ENCODE measurements at regions not wholly inside any gene's neighbourhood (a gene's known extent, or its start where the extent isn't known, plus 50 kb on each side); places are given as distances from the start of the nearest gene placed in this dataset.
"Not testable (repeated sequence)": the region's sequence is repeated elsewhere in the genome, so short reads cannot be mapped to it uniquely, and the experiment has no call there.

DNA sequence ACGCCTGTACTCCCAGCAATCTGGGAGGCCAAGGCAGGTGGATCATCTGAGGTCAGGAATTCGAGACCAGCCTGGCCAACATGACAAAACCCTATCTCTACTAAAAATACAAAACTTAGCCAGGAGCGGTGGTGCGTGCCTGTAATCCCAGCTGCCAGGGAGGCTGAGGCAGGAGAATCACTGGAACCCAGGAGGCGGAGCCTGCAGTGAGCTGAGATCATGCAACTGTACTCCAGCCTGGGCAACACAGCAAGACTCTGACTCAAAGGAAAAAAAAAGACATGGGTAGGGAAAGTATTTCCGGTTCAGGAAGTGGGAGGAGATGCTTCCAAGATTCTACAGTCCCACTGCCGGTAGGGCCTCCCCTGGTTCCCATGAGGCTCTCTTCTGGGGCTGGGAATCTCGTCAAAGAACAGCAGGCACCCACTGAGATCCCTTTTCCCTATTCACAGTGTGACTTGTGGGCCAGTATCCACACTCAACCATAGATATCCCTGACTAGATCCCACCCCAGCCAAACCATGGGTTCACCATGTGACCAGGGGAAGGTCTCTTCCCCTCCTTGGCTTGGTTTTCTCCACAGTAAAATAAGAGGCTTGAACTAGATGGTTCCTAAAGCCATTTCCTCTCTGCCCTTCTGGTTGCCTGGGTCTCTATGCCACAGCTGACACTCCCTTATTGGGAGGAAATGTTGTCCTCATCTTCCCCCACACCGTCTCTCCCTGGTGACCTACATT lies 443.3 kb downstream of the BUD13 start:
- no peak for ATAC-seq

DNA sequence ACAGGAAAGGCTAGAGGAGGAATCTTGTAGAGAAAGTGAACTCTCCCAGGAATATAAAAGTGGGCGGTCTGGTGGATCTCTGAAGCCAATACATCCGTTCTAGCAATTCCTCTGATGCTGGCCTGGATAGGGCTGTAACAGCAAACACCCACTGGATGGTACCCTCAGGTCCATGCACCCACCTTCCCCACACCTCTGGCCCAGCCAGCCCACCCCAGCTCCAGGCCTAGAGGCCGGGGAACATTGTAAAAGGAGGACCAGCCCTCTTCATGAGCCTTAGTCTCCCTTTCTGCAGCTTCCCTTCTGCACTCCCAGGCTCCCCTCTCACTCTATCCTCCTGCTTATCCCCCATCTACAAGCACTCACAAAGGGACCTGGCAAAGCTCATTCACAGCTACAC lies 443.9 kb downstream of the BUD13 start:
- ATAC-seq: no peak

DNA sequence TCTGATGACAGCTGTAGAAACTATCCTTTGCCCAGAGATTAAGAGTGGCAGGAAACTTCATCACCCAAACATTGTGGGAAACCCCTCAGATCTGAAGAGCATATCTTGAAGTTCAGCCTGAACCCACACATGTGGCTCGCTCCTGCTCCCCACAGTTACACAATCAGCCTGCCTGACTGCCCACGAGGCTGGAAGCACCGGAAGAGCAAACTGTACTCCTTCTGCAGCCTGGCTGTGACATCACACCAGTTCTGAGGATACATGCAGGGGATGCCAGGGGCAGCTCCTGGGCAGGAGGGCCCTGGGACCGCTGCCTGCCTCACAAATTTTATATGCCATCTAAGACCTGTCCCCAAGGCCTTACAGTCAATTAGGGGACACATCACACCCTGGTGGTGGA lies 444.4 kb downstream of the BUD13 start:
- no peak for ATAC-seq

DNA sequence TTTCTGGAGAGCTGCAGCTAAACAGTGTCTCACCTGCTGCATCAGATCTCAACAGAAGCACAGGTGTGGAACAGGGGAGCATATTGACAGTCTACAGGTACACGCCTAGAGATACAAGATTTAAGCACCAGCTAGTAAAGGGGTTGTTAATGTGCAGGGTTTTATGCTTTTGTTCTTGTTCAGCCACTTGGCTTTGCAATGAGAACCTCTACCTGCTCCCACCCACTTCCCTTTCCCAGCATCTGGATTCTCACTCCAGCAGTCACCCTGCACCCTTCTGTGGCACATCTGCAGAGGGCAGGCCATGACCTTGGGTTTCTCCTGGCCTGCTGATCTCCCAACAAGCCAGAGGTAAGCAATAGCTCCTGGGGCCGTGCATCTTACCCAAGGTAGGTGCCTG lies 446.6 kb downstream of the BUD13 start:
- ATAC-seq: no peak

DNA sequence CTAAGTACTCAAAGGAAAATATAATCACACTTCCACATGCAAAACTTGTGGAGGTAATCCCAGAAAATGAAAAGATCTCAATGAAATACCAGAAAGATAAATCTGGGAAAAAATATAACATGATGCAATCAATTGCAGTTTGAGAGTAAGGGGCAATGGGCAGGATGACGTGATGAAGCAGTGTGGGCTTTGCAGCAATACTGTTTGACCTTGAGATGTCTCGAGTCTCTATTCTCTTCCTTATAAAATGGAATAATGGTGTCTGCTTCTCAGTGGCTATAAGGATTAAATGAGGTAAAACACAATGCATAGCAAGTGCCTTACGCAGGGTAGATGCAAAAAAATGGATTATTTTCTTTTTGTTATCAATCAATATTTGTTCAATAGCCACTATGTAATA lies 447.5 kb downstream of the BUD13 start:
- ATAC-seq: no peak

DNA sequence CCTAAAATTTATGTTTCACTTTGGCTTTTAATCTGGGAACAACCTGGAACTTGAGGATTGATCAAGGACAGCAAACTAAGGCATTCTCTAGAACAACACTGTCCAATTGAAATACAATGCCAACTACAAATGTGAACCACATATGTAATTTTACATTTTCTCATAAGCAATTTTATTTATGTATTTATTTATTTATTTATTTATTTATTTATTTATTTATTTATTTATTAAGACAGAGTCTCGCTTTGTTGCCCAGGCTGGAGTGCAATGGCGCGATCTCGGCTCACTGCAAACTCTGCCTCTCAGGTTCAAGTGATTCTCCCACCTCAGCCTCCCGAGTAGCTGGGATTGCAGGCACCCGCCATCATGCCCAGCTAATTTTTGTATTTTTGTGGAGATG lies 448.7 kb downstream of the BUD13 start:
- ATAC-seq: not testable (repeated sequence)

DNA sequence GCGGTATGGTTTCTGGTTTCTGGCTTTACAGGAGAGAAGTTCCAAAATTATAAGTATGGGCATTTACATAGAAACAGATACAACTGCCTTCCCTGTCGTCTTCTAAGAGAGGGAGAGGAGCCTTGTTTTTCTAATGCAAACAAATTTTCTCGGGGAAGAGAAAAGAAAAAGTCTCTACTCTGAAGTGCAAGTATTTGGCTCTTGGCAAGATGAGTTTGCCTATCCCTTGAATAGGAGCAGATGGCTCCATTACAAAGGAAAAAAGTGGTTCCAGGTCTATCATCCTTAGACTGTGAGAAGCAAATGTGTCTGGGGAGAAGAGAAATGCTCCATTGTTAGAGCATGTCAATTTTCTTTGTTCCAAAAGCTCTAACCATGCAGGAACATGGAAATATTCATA lies 455.6 kb downstream of the BUD13 start:
- ATAC-seq: no peak

DNA sequence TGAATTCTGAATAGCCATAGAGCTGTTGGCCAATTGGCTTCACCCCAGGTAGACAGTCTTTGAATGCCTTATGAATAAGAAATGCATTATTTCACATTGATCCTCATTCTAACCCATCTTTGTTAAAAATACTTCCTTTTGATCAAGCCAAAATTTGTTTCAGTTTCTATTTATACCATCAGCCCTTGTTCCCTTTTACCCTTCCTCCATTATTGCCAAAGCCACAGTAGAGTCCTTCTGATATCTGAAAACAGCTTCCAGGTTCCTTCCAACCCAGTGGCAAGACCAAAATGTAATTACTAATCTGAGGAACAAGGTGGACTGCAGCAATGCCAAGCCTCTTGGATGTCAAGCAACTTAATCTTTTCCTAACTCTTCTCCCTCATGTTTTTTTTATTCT lies 458.8 kb downstream of the BUD13 start:
- ATAC-seq: no peak

DNA sequence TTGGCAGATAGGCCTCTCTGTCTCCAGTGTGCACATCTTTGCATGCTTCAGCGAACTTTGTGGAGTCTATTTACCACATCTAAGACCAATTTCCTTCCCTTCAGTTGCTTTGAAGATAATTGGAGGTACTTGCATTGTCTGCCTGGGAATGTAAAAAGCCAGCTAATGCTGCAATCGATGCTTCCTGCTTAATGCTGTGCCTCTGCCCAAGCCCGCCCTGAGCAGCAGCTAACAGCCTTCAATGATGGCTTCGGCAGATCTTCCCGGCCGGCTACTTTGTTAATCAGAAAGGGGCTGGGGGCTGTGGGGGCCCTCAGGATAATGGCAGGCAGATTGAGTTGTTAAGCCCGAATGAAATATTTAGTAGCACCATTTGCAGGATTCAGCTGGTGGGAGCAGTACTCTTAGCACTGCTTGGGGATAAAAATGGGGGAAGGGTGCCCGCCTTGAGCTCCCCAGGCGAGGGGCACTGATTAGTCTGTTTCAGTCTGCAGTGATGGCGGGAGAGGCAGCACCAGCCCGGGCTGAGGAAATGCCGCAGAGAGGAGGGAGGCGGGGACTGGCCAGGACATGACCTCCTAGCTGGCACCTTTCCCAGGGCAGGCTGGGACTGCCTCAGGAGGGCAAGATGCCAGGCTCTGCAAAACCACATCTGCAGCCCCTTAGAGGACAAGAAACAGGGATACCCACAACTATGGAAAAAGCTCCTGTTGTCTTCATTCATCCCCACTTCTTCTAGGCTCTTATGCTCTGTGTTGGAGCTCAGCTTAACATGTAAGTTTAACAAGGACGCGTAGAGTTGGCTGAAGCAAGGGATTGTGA lies 460.0 kb downstream of the BUD13 start:
- peak; percentile 59 for ATAC-seq

DNA sequence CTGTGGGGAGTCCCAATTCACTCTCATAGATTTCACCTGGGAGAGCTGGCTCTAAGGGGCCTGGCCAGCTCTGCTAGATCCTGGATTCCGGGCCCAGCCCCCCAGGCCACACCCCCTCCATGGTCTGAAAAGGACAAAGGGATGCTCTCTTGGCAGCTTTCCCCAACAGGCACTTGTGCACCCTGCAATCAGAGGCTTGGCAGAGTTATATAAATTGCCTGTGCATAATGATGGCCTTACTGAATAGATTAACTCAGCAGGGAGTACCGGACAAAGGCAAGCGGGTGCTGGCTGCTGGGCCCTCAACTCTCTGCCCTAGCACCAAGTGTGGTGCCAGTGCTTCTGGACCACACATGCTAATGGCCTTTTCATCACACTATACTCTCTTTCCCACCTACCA lies 461.6 kb downstream of the BUD13 start:
- ATAC-seq: no peak

DNA sequence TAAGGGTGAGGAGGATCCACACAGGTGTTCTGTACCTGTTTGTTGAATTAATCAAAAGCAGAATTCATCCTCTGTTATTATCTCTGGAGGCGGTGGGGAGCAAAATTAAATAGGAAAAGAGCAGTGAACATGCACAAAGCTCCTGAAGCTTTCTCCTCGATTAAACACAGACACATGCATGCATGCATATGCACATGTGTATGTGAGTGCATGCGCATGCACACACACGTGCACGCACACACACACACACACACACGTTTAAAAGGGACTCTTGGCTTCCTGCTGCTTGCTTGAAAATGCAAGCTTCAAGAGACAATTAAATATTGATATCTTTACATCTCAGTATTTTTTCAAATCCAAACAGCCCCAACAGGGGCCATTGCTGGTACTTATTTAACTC lies 462.1 kb downstream of the BUD13 start:
- no peak for ATAC-seq

DNA sequence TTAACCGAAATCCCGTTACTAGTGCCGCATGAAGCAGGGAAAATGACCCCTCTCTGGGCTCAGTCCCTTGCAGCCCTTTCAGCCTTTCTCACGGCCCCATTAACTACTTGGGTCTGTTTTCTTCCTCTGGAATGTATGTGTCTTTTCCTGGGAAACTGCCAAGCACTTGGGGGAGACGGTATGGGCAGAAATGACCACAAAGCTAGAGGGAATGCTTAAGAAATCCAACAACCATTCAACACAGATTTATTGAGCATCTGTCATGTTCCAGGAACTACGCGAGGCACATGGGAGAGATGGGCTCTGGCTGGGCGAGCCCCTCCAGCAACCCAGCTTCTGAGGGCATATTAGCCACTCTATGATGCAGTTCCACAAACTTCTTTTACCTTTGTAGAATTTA lies 462.6 kb downstream of the BUD13 start:
- ATAC-seq: no peak

DNA sequence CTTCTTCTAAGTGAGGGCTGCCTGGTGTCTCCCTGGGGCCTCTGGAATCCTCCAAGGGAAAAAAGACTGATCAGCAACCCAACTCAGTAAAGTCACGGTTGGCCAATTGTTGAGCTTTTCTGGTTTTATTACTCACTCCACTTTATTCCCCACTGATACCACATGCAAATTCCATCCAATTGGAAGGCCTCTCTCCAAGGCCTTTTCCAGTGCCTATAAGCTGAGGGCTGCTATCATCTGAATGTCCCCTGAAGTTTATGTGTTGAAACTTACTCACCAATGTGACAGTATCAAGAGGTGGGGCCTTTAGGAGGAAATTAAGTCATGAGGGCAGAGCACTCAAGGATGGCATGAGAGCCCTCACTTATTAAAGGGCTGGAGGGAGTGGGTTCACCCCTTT lies 463.3 kb downstream of the BUD13 start:
- ATAC-seq: no peak

DNA sequence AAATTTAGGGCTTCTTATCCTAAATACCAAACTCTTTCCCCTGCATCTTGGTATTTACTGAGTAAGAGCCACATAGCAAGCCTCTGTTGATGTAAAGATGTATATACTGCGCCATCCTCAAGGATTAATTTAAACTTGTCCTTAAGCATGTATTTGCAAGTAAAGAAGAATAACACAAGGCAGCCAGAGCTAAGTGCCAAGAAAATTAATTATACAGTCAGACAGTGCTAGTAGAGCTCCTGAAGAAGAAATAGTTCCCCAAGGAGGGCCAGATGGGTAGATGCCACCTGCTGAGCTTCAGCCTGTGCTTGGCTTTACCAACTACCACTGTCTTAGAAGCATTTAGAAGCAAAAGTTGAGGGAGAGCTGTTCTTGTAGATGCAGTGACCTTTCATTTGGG lies 470.0 kb downstream of the BUD13 start:
- ATAC-seq: no peak

DNA sequence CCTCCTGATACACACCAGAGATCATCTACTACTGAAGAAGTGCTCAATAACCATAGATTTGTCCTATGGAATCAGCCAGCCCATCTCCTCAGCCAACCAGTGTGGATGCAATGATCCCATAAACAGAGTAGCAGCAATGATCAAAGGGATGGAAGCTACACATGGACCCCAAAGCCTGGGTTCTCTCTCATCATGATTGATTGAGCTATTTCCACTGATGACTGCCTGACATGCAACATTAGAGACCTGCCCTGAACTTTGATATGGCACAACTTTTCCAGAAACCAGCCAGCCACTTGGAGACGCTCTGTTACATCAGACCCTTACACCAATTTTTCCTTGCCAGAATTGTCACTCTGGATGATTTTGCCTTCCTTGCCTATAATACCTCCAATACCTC lies 471.6 kb downstream of the BUD13 start:
- ATAC-seq: no peak

DNA sequence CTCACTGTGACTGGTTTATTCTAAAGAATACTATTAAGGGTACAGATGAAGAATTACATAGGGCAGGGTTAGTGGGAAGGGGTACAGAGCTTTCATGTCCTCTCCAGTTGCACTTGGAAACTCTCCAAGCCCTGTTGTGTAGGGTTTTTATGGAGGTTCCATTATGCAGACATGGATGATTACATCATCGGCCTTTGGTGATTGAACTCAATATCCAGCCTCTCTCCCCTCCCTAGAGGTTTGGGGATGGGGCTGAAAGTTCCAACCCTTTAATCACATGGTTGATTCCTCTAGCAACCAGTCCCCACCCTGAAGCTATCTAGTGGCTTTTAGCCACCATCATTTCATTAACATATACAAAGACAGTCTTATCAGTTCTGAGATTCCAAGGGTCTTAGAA lies 472.6 kb downstream of the BUD13 start:
- no peak for ATAC-seq

DNA sequence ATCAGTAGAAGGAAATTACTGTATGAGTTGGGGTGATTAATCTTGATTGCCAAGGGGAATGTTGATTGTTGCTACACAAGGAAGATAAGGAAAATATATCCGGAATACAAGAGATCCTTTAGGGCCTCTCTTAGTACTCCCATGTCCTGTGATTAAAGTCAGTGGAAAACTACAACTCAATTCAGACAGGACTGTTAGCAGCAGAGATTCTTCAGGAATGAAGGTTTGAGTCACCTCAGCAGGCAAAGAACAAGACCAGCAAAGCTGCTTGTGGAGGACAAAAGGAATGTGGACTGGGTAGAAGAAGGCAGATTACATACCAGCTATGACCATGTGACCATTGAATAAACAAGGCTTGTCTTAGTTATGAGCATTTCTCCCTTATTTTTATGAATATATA lies 478.2 kb downstream of the BUD13 start:
- no peak for ATAC-seq

DNA sequence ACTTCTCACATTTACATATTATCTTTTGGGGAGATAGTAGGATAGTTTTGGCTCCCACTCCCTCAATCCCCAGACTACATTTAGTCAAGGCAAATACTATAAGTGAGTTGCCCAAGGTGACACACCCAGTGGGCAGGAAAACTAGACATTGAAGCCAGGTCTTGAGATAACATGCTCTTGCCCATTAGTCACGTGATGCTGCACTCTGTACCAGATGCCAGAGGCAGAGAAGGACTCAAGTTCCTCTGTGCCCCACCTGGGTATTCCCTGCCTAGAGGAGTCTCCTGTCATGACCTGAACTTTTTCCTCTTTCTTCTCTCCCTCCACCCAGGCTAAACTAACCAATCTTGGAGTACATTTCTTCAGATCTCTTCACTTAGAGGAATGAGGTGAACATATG lies 484.9 kb downstream of the BUD13 start:
- no peak for ATAC-seq

DNA sequence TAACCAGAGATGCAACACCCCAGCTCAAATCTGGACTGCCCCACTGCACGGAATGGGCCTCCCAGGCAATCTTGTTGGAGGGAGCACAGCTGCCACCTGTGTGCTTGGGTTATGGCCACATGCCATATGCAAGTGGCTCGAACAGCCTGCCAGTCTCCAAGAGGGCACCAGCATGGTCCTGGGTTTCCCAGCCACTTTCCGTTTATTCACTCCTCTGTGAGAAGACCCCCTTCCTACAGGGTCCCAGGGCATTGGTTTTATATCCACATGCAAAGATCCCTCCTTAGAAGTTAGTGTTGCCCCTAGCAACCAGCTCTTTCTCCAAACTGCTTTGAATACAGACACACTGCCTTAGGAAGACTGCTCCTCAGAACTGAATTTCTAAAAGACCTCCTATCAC lies 487.8 kb downstream of the BUD13 start:
- ATAC-seq: no peak

DNA sequence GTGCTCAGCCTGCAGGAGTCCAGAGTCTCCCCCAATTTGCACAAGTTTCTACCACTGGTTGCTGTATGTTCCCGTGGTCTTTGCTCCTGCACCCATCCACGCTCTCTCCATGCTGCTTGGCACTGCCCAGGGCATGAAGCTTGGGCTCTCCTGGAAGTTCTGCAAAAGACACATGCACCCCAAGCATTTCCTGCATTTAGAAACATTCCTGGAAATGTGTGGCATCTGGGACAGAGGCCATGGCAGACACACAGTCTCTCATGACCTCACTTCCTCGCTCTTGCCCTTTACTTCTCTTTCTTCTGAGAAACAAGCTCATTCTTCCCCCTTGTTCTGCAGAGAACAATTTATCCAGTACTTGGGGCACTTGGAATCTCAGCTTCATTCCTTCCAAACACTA lies 489.5 kb downstream of the BUD13 start:
- no peak for ATAC-seq

DNA sequence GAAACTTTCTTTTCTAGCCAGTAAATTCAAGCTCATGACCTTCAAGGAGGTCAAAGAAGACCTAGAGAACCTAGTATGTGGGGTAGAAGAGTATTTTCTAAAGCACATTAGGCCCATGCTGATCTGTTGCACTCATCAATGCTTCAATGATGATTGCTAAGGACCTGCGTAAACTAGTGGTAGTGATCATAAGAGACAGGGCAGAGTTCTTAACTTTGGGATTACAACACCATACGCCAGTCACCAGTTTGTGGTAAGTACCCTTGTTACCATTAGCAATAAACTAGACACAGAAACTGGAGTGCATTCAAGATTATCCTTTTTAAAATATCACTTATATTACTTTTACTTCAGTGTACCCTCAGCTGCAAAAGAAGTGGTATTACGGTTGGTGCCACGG lies 490.3 kb downstream of the BUD13 start:
- ATAC-seq: no peak

DNA sequence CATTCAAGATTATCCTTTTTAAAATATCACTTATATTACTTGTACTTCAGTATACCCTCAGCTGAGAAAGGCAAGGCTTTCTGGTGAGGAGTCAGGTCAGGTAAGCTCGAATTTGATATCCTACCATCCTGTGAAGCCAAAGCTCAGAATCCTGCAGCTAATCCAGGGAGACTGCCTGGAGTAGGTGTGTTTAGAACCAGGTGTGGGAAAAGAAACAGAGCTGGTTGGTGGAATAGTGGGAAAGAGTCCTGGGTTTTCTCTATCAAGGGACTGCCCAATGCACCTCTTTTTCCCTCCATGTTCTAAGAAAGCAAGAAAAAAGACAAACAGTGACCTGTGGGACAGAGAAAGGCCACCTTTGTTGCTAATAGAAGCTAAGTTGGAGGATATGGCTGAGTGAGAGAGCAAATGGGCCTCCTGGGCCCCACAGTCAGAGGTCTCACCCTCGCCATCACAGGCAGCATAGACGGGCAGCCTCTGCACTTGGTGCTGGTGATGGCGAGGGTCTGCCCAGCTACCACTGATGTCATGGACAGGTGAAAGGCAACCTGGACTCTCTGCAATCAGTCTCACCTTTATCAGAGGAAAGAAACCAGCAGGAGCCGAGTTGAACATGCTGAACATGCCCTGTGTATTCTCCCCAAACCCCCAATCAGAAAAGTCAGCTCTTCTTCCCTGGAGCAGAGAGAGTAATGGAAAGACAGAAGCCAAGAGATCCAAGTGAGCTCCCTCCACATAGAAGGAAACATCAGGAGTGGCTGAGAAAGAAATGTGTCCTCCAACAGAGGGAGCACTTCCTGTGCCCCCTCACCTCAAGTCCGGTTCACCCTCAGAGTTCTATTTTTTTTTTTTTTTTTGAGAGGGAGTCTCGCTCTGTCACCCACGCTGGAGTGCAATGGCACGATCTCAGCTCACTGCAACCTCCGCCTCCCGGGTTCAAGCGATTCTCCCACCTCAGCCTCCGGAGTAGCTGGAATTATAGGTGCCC lies 491.3 kb downstream of the BUD13 start:
- no peak for ATAC-seq

DNA sequence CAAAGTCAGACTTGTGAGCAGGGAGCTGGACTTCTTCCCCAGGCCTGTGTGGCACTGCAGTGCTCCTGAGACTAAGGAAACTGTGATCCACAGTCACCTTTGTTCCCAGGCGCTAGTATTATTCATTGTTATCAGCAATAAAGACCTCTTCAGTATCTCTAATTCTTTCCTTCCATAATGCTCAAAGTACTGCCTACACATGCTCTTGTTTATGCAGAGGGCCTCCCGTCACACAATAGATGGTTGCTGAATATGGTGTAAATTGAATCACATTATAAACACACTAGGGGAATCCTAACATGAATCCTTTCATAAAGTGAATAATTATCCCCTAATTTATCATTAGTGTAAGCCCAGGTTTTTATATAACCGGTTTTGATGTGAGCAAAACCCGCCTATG lies 493.3 kb downstream of the BUD13 start:
- no peak for ATAC-seq
